IMR-90 (cell line): ENCODE measurements at regions not wholly inside any gene's neighbourhood (a gene's known extent, or its start where the extent isn't known, plus 50 kb on each side); places are given as distances from the start of the nearest gene placed in this dataset.

ENCODE experiments used
- ATAC-seq: fragments of 200-7000 bp; cut with Tn5 transposase; 2 replicates; pipeline ENCODE4 v1.9.1; 2020; ENCODE audit warnings: low read depth, mild to moderate bottlenecking, moderate library complexity
- BruUV-seq: library from RNA; stranded (reverse); fragments of 400-500 nt; replicated peaks from 2 replicates; lab custom pipeline; 2021; lab: Mats Ljungman, UMichigan
- CTCF ChIA-PET: fragments of 300-600 bp; formaldehyde crosslinking; extraction: SDS; loops from one replicate; lab custom pipeline; 2021; ENCODE audit warnings: antibody characterized with exemption; lab: Yijun Ruan, JAX
- POLR2A ChIA-PET: fragments of 300-600 bp; sonication (Branson Sonifier 250); formaldehyde crosslinking; loops from one replicate; lab custom pipeline; 2022; ENCODE audit warnings: antibody characterized with exemption; ENCODE audit not compliant: unreplicated experiment; lab: Charles Lee
- DNase-seq: peaks from one replicate; pipeline ENCODE4 v3.0.0; 2013
- H2AFZ ChIP-seq: replicated peaks from 2 replicates; pipeline ENCODE3; 2013; ENCODE audit warnings: low read length, mild to moderate bottlenecking; ENCODE audit not compliant: poor library complexity
- H2AK5ac ChIP-seq: 2 replicates; pipeline ENCODE4 v1.6.1; 2013; ENCODE audit warnings: low read depth, low read length, inconsistent platforms
- H2AK9ac ChIP-seq: replicated peaks from 2 replicates; pipeline ENCODE3; 2013; ENCODE audit warnings: mild to moderate bottlenecking, low read depth, low read length, moderate library complexity; ENCODE audit not compliant: poor library complexity
- H2BK120ac ChIP-seq: 2 replicates; pipeline ENCODE4 v1.6.1; 2013; ENCODE audit warnings: low read depth, low read length, inconsistent platforms
- H2BK15ac ChIP-seq: 3 replicates; pipeline ENCODE4 v1.6.1; 2013; ENCODE audit warnings: low read depth, low read length, inconsistent platforms
- H2BK20ac ChIP-seq: 2 replicates; pipeline ENCODE4 v1.6.1; 2013; ENCODE audit warnings: low read depth, mild to moderate bottlenecking, inconsistent platforms, low read length, moderate library complexity
- H2BK5ac ChIP-seq: 2 replicates; pipeline ENCODE4 v1.6.1; 2013; ENCODE audit warnings: mild to moderate bottlenecking, low read depth, low read length, inconsistent platforms; ENCODE audit not compliant: poor library complexity, severe bottlenecking
- H3K14ac ChIP-seq: replicated peaks from 2 replicates; pipeline ENCODE4 v1.6.1; 2013; ENCODE audit warnings: low read depth, low read length, inconsistent platforms
- H3K18ac ChIP-seq: 2 replicates; pipeline ENCODE4 v1.6.1; 2013; ENCODE audit warnings: low read depth, low read length, control low read depth
- H3K23ac ChIP-seq: 2 replicates; pipeline ENCODE4 v1.6.1; 2013; ENCODE audit warnings: low read depth, low read length, inconsistent platforms
- H3K27ac ChIP-seq: 2 replicates; pipeline ENCODE4 v1.5.1; 2013; ENCODE audit warnings: mild to moderate bottlenecking, control low read depth, low read length; ENCODE audit not compliant: insufficient read depth
- H3K27me3 ChIP-seq: 2 replicates; pipeline ENCODE4 v1.6.1; 2013; ENCODE audit warnings: low read length; ENCODE audit not compliant: control insufficient read depth, insufficient read depth
- H3K36me3 ChIP-seq: 2 replicates; pipeline ENCODE4 v1.6.1; 2013; ENCODE audit warnings: low read length, mixed read lengths; ENCODE audit not compliant: control insufficient read depth, insufficient read depth
- H3K4ac ChIP-seq: 2 replicates; pipeline ENCODE4 v1.6.1; 2013; ENCODE audit warnings: low read depth, low read length, inconsistent platforms
- H3K4me1 ChIP-seq: 2 replicates; pipeline ENCODE4 v1.6.1; 2013; ENCODE audit warnings: low read length, mixed read lengths; ENCODE audit not compliant: control insufficient read depth, insufficient read depth
- H3K4me2 ChIP-seq: 2 replicates; pipeline ENCODE4 v1.6.1; 2013; ENCODE audit warnings: low read depth, mild to moderate bottlenecking, control low read depth, low read length, moderate library complexity
- H3K4me3 ChIP-seq: 2 replicates; pipeline ENCODE4 v1.5.1; 2013; ENCODE audit warnings: low read depth, mild to moderate bottlenecking, control low read depth, low read length, moderate library complexity; ENCODE audit not compliant: insufficient read depth
- H3K56ac ChIP-seq: 2 replicates; pipeline ENCODE4 v1.6.1; 2013; ENCODE audit warnings: low read length, inconsistent platforms; ENCODE audit not compliant: insufficient read depth; ENCODE audit errors: extremely low read depth
- H3K79me1 ChIP-seq, 2 experiments: 2 replicates each; pipeline ENCODE4 v1.6.1; 2013; ENCODE audit warnings: low read length in 2 of 2, inconsistent platforms in 1 of 2, low read depth in 1 of 2
- H3K9ac ChIP-seq: 2 replicates; pipeline ENCODE4 v1.6.1; 2013; ENCODE audit warnings: low read depth, low read length, control low read depth
- H3K9me1 ChIP-seq: 2 replicates; pipeline ENCODE4 v1.6.1; 2013; ENCODE audit warnings: low read length, inconsistent platforms; ENCODE audit not compliant: insufficient read depth
- H3K9me3 ChIP-seq: 2 replicates; pipeline ENCODE4 v1.6.1; 2013; ENCODE audit warnings: low read length; ENCODE audit not compliant: control insufficient read depth, insufficient read depth
- H4K20me1 ChIP-seq: 2 replicates; pipeline ENCODE4 v1.6.1; 2013; ENCODE audit warnings: low read length, inconsistent platforms; ENCODE audit not compliant: insufficient read depth
- H4K5ac ChIP-seq: 2 replicates; pipeline ENCODE4 v1.6.1; 2013; ENCODE audit warnings: mild to moderate bottlenecking, low read depth, low read length, control low read depth
- H4K8ac ChIP-seq, 2 experiments: 2 replicates each; pipeline ENCODE4 v1.6.1; 2013; ENCODE audit warnings: low read depth in 2 of 2, low read length in 2 of 2, control low read depth in 1 of 2, inconsistent platforms in 1 of 2
- H4K91ac ChIP-seq: 2 replicates; pipeline ENCODE4 v1.6.1; 2013; ENCODE audit warnings: low read depth, low read length, inconsistent platforms; ENCODE audit not compliant: insufficient read depth
- BHLHE40 ChIP-seq: fragments of 150-350 bp; IDR thresholded peaks from 2 replicates; pipeline ENCODE4 v1.6.1; 2016; ENCODE audit warnings: mild to moderate bottlenecking, low read depth, low read length
- CEBPB ChIP-seq: IDR thresholded peaks from 2 replicates; pipeline ENCODE4 v1.6.1; 2012; ENCODE audit warnings: low read depth, low read length, improper control_type of control experiment
- CHD1 ChIP-seq: IDR thresholded peaks from 2 replicates; pipeline ENCODE4 v1.6.1; 2012; ENCODE audit warnings: low read depth, low read length, improper control_type of control experiment
- MAFK ChIP-seq: IDR thresholded peaks from 2 replicates; pipeline ENCODE4 v1.6.1; 2012; ENCODE audit warnings: low read depth, low read length, improper control_type of control experiment
- MAZ ChIP-seq: IDR thresholded peaks from 2 replicates; pipeline ENCODE4 v1.6.1; 2012; ENCODE audit warnings: low read depth, mild to moderate bottlenecking, low read length, improper control_type of control experiment, moderate library complexity, borderline replicate concordance
- MXI1 ChIP-seq: IDR thresholded peaks from 2 replicates; pipeline ENCODE4 v1.6.1; 2012; ENCODE audit warnings: low read depth, mild to moderate bottlenecking, low read length, moderate library complexity, borderline replicate concordance
- POLR2A ChIP-seq: IDR thresholded peaks from 2 replicates; pipeline ENCODE4 v1.6.1; 2012; ENCODE audit warnings: mild to moderate bottlenecking, low read depth, low read length
- RAD21 ChIP-seq: IDR thresholded peaks from 2 replicates; pipeline ENCODE4 v1.6.1; 2012; ENCODE audit warnings: low read length, improper control_type of control experiment
- RFX5 ChIP-seq: IDR thresholded peaks from 2 replicates; pipeline ENCODE4 v1.8.0; 2012; ENCODE audit warnings: low read depth, mild to moderate bottlenecking, low read length, moderate library complexity
- SMC3 ChIP-seq: fragments of 150-350 bp; IDR thresholded peaks from 2 replicates; pipeline ENCODE4 v1.6.1; 2016; ENCODE audit warnings: low read depth, mild to moderate bottlenecking, antibody characterized with exemption, low read length, moderate library complexity
- WGBS, 2 experiments: methylation state at CpG; one replicate each; pipeline versions ENCODE4 v1.1.5 to v1.1.7; 2013; ENCODE audit warnings: missing lambda C conversion rate in 2 of 2; ENCODE audit not compliant: insufficient read length in 1 of 2; ENCODE audit errors: extremely low coverage in 2 of 2; 5-methylcytosine and 5-hydroxymethylcytosine counted together
- dilution Hi-C: fragments of 300-500 bp; cut with HindIII; formaldehyde crosslinking; loops from one replicate; pipeline ENCODE4 v1.14.3; 2018; ENCODE audit warnings: low sequenced_read_pairs; ENCODE audit not compliant: unreplicated experiment
- in situ Hi-C: fragments of 300-500 bp; cut with MboI; formaldehyde crosslinking; loops from 3 replicates; pipeline ENCODE4 v1.14.3; 2019; ENCODE audit warnings: low sequenced_read_pairs, inconsistent platforms, mixed read lengths
- intact Hi-C: fragments of 100-400 bp; cut with micrococcal nuclease; formaldehyde crosslinking; loops from 2 replicates; pipeline ENCODE4 v1.10.0; 2022
- TF ChIP-seq, protein P1 (sequence below): conservative IDR thresholded peaks from 2 replicates; pipeline ENCODE4 v1.5.1; 2012; ENCODE audit warnings: mild to moderate bottlenecking, low read depth, low read length, improper control_type of control experiment
- TF ChIP-seq, protein P2 (sequence below): fragments of 150-350 bp; IDR thresholded peaks from 2 replicates; pipeline ENCODE4 v1.6.1; 2016; ENCODE audit warnings: low read depth, mild to moderate bottlenecking, low read length, moderate library complexity, borderline replicate concordance
- TF ChIP-seq, protein P3 (sequence below): fragments of 150-350 bp; IDR thresholded peaks from 2 replicates; pipeline ENCODE4 v1.6.1; 2017; ENCODE audit warnings: mild to moderate bottlenecking, antibody characterized with exemption, low read length, low read depth

DNA sequence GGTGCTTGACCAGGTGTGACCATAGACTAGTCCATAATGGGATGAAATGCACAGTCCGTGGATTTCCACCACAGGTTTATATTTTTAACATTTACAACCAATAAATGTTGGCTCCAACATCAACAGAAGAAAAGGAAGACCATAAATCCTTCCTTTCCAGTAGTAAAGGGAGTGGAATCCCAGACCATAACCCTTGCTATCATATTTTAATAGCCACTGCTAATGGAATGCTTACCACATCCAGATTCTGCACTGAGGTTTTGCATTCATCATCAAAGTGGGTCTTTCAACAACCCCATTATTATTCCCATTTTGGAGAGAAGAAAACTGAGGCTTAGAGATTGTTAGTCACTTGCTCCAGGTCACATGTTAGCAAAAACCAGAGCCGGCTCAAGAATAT is 106.7 kb downstream of the FOXL1 start:
- H2BK20ac ChIP-seq: no peak overlapping the region
- no peak overlapping the region for H4K5ac ChIP-seq
- intact Hi-C loops: no loop called here
- H3K9me3 ChIP-seq: no peaks in the 10 kb centered on the region
- POLR2A ChIA-PET: no interaction called here
- no peaks in the 10 kb centered on the region; the same call in none of the 2 replicates for H3K9me1 ChIP-seq
- dilution Hi-C loops: no loop called here
- DNase-seq (no peak), ATAC-seq (no peak)
- no TSS peak for BruUV-seq
- no peak overlapping the region for H3K9ac ChIP-seq
- H3K18ac ChIP-seq: no peak overlapping the region
- H2BK5ac ChIP-seq: no peak overlapping the region
- H3K27ac ChIP-seq: no peak overlapping the region
- H4K91ac ChIP-seq: no peak overlapping the region
- no peak overlapping the region for H3K23ac ChIP-seq
- H2AFZ ChIP-seq: no peak overlapping the region
- H3K36me3 ChIP-seq: no peaks in the 10 kb centered on the region
- no peak overlapping the region for H2BK15ac ChIP-seq
- H2BK120ac ChIP-seq: no peak overlapping the region
- H3K56ac ChIP-seq: no peak overlapping the region
- H3K4me2 ChIP-seq: no peak overlapping the region
- no peaks in the 10 kb centered on the region for H4K20me1 ChIP-seq
- no peaks in the 10 kb centered on the region; the same call in 1 of the 2 replicates for H3K27me3 ChIP-seq
- H3K14ac ChIP-seq: no peak overlapping the region
- peaks cover 6% of the 10 kb centered on the region for H3K4me1 ChIP-seq
- no peak overlapping the region for H2AK5ac ChIP-seq
- TF ChIP-seq BHLHE40: no peak
- TF ChIP-seq RFX5: no peak
- TF ChIP-seq, protein P1, sequence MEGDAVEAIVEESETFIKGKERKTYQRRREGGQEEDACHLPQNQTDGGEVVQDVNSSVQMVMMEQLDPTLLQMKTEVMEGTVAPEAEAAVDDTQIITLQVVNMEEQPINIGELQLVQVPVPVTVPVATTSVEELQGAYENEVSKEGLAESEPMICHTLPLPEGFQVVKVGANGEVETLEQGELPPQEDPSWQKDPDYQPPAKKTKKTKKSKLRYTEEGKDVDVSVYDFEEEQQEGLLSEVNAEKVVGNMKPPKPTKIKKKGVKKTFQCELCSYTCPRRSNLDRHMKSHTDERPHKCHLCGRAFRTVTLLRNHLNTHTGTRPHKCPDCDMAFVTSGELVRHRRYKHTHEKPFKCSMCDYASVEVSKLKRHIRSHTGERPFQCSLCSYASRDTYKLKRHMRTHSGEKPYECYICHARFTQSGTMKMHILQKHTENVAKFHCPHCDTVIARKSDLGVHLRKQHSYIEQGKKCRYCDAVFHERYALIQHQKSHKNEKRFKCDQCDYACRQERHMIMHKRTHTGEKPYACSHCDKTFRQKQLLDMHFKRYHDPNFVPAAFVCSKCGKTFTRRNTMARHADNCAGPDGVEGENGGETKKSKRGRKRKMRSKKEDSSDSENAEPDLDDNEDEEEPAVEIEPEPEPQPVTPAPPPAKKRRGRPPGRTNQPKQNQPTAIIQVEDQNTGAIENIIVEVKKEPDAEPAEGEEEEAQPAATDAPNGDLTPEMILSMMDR: no peak
- no peak for TF ChIP-seq MXI1
- TF ChIP-seq RAD21: no peak
- TF ChIP-seq, protein P2, sequence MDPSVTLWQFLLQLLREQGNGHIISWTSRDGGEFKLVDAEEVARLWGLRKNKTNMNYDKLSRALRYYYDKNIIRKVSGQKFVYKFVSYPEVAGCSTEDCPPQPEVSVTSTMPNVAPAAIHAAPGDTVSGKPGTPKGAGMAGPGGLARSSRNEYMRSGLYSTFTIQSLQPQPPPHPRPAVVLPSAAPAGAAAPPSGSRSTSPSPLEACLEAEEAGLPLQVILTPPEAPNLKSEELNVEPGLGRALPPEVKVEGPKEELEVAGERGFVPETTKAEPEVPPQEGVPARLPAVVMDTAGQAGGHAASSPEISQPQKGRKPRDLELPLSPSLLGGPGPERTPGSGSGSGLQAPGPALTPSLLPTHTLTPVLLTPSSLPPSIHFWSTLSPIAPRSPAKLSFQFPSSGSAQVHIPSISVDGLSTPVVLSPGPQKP: no peak
- no peak for TF ChIP-seq MAFK
- TF ChIP-seq MAZ: no peak
- no peak for TF ChIP-seq CHD1
- TF ChIP-seq, protein P3, sequence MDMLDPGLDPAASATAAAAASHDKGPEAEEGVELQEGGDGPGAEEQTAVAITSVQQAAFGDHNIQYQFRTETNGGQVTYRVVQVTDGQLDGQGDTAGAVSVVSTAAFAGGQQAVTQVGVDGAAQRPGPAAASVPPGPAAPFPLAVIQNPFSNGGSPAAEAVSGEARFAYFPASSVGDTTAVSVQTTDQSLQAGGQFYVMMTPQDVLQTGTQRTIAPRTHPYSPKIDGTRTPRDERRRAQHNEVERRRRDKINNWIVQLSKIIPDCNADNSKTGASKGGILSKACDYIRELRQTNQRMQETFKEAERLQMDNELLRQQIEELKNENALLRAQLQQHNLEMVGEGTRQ: no peak
- no peak for TF ChIP-seq SMC3
- TF ChIP-seq CEBPB: no peak
- TF ChIP-seq POLR2A: no peak
- no peak overlapping the region for H2AK9ac ChIP-seq
- in situ Hi-C loops: no loop called here
- CTCF ChIA-PET: no interaction called here
- H3K79me1 ChIP-seq: no peaks in the 10 kb centered on the region
- no peak overlapping the region for H3K4ac ChIP-seq
- WGBS, 2 experiments: no CpG with 5 or more reads among the region's 2 CpGs
- H4K8ac ChIP-seq: no peak overlapping the region
- no peak overlapping the region for H3K4me3 ChIP-seq
